IgD-negative memory B cell (primary cell): ENCODE measurements at regions not wholly inside any gene's neighbourhood (a gene's known extent, or its start where the extent isn't known, plus 50 kb on each side); places are given as distances from the start of the nearest gene placed in this dataset.
"Not testable (repeated sequence)": the region's sequence is repeated elsewhere in the genome, so short reads cannot be mapped to it uniquely, and the experiment has no call there.

Experiments
- H3K27ac Mint-ChIP-seq, 3 donors: one replicate each; pipeline ENCODE4 v1.8.0; 2020 to 2022; ENCODE audit warnings: mild to moderate bottlenecking in 3 of 3, mixed read lengths in 3 of 3, moderate library complexity in 1 of 3
- H3K27me3 Mint-ChIP-seq: one replicate; pipeline ENCODE4 v1.8.0; 2021; ENCODE audit warnings: mixed read lengths
- H3K36me3 Mint-ChIP-seq: one replicate; pipeline ENCODE4 v1.8.0; 2020; ENCODE audit warnings: mild to moderate bottlenecking, mixed read lengths
- H3K4me1 Mint-ChIP-seq, 3 donors: one replicate each; pipeline ENCODE4 v1.8.0; 2020 to 2022; ENCODE audit warnings: mixed read lengths in 3 of 3, mild to moderate bottlenecking in 1 of 3
- H3K4me3 Mint-ChIP-seq, 4 donors: one replicate each; pipeline ENCODE4 v1.8.0; 2020 to 2022; ENCODE audit warnings: mild to moderate bottlenecking in 4 of 4, mixed read lengths in 4 of 4, moderate library complexity in 3 of 4
- H3K9me3 Mint-ChIP-seq, 3 donors: one replicate each; pipeline ENCODE4 v1.8.0; 2020 to 2021; ENCODE audit warnings: mixed read lengths in 3 of 3, mild to moderate bottlenecking in 1 of 3

- H3K4me3 Mint-ChIP-seq = peak overlapping the region in 2 of 4 donors; percentile 73 to 78
- peaks cover 52 to 71% (median 60%) of the 10 kb centered on the region in 3 donors for H3K4me1 Mint-ChIP-seq
- H3K27me3 Mint-ChIP-seq = no peaks in the 10 kb centered on the region
- H3K9me3 Mint-ChIP-seq = no peaks in the 10 kb centered on the region
- no peak overlapping the region for H3K27ac Mint-ChIP-seq
- no peaks in the 10 kb centered on the region for H3K36me3 Mint-ChIP-seq
These were observed 66.8 kb downstream of the RIN2 start for GRCh38 chr20:19824861-19825260.

DNA sequence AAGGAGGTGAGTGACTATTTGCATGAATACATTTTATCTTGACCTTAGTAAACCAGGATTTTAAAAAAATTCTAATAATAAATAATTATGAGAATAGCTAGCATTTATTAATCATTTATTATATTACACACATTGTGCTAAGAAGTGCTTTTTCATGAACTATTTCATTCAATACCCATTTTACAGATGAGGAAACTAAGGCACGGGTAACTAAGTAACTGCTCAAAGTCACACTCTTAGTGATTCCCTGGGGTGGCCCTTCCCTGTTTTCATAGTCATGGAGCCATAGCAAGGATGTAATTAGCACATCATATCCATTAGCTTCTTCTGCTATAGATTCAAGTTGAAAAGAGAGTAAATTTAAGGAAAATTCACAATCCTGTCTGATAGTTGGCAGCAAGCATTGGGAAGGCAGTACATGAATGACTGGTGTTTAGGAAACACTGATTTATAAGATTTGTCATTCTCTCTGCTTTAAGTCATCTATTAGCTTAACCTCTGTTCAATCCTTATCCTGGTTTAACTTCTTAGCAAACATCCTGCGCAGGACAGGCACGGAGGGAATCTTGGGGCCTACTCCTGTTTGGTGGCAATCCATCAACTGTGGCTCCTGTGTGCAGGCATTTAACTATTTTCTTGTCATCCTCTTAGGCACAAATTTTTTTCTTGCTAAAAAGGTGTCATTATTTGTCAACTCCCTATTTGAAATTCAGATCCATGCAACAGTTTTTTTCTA, 68.3 kb downstream of the RIN2 start:
- H3K27me3 Mint-ChIP-seq = no peaks in the 10 kb centered on the region
- H3K36me3 Mint-ChIP-seq = no peaks in the 10 kb centered on the region
- H3K27ac Mint-ChIP-seq = peak overlapping the region in 1 of 3 donors; percentile 35
- no peaks in the 10 kb centered on the region for H3K9me3 Mint-ChIP-seq
- no peak overlapping the region for H3K4me3 Mint-ChIP-seq
- peaks cover 45 to 57% (median 51%) of the 10 kb centered on the region in 3 donors for H3K4me1 Mint-ChIP-seq

DNA sequence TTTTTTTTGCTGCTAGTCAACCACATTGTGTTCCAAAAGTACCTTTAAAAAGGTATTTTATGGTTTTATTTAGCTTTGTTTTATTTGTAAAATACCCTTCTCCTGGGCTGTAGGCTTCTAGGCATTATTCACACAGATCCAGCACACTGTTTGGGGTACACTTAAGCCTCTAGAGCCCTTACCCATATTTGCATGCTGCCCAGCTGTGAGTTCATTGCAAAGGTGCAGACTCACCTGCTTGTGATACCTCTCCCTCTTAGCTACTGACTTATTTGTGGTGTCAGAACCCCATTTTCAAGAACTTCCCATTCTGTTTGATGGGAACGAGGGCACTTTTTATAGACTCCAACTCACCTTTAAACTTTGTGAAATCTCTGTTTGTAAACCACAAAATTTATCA, 69.8 kb downstream of the RIN2 start:
- no peaks in the 10 kb centered on the region for H3K9me3 Mint-ChIP-seq
- H3K4me1 Mint-ChIP-seq = peaks cover 40 to 47% (median 43%) of the 10 kb centered on the region in 3 donors
- H3K27me3 Mint-ChIP-seq = peaks cover 1% of the 10 kb centered on the region
- peak overlapping the region; percentile 0 to 74 (median 20) for H3K4me3 Mint-ChIP-seq
- peaks cover 2% of the 10 kb centered on the region for H3K36me3 Mint-ChIP-seq
- H3K27ac Mint-ChIP-seq = peak overlapping the region in 2 of 3 donors; percentile 22 to 96

DNA sequence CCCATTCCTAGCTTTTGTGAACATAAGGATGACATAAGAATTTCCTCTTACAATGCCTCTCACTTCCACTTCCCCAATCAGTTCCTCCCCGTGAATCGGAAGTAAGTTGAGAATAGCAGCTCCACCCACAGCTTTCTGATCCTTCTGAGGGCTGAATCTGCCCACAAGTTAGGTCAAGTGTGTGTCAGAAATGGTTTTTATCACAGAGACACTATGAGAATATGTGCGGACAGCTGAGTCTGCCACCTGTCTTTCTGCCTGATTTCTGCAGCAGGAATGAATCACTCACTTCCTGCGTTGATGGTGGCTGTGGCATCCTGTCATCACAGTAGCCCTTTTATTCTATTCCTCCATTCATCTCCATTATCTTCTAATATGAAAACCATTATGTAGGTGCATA, 70.2 kb downstream of the RIN2 start:
- no peaks in the 10 kb centered on the region for H3K9me3 Mint-ChIP-seq
- peak overlapping the region in 2 of 3 donors; percentile 22 to 96 for H3K27ac Mint-ChIP-seq
- peaks cover 2% of the 10 kb centered on the region for H3K36me3 Mint-ChIP-seq

GRCh38 chr20:19830211-19830785, 72.2 kb downstream of the RIN2 start:
- peaks cover 2% of the 10 kb centered on the region for H3K36me3 Mint-ChIP-seq
- H3K4me3 Mint-ChIP-seq = no peak overlapping the region
- no peak overlapping the region for H3K27ac Mint-ChIP-seq
- peaks cover 28 to 38% (median 33%) of the 10 kb centered on the region in 3 donors for H3K4me1 Mint-ChIP-seq
- H3K9me3 Mint-ChIP-seq = no peaks in the 10 kb centered on the region
- H3K27me3 Mint-ChIP-seq = peaks cover 12% of the 10 kb centered on the region

More for the DNA sequence above, 70.2 kb downstream of the RIN2 start:
- peaks cover 3% of the 10 kb centered on the region for H3K27me3 Mint-ChIP-seq
- H3K4me3 Mint-ChIP-seq = peak overlapping the region; percentile 0 to 74 (median 42)
- H3K4me1 Mint-ChIP-seq = peaks cover 42 to 49% (median 47%) of the 10 kb centered on the region in 3 donors

DNA sequence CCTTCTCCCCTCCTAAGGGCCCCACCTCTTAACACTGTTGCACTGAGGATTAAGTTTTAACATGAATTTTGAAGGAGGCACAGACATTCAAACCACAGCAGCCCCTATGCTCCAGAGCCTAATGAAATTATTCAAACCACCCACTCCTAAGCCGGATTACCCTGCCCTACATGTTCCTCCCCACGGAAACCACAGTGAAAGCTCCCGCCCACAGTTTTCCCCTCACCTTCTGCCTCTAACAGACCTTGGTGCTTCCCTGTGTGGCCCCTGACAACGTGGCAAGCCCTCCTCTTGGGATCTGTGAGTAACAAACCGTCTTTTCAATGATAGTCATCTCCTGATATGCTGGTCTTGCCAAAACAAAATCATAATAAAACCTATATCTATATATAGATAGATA, 74.8 kb downstream of the RIN2 start:
- peaks cover 12% of the 10 kb centered on the region for H3K27me3 Mint-ChIP-seq
- peaks cover 2% of the 10 kb centered on the region for H3K36me3 Mint-ChIP-seq
- H3K4me3 Mint-ChIP-seq = peak overlapping the region in 1 of 4 donors; percentile 45
- no peaks in the 10 kb centered on the region for H3K9me3 Mint-ChIP-seq
- H3K4me1 Mint-ChIP-seq = peaks cover 18 to 26% (median 19%) of the 10 kb centered on the region in 3 donors
- no peak overlapping the region for H3K27ac Mint-ChIP-seq

- peaks cover 12% of the 10 kb centered on the region for H3K27me3 Mint-ChIP-seq
- no peak overlapping the region for H3K4me3 Mint-ChIP-seq
- H3K27ac Mint-ChIP-seq = no peak overlapping the region
- H3K36me3 Mint-ChIP-seq = peaks cover 2% of the 10 kb centered on the region
- H3K4me1 Mint-ChIP-seq = peaks cover 12 to 21% (median 14%) of the 10 kb centered on the region in 3 donors
- no peaks in the 10 kb centered on the region for H3K9me3 Mint-ChIP-seq
These were observed 75.3 kb downstream of the RIN2 start for GRCh38 chr20:19833395-19833794.

DNA sequence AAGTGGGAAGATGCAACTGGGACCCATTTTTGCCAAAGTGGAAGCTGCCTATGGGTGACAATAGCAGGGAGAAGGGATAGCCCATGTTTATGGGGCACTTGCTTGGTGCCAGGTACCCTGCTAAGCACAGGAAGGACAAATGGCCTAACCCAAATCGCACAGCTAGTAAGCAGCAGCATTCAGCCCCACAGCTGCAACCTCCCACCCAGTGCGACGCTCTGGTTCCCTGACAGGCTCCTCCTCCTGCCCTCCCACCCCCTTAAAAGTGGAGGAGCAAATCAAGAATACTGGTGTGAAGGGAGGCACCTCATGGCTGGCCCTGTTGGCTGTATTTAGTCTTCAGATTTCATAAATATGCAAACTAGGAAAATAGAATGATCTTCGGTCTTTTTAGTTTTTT, 76.2 kb downstream of the RIN2 start:
- H3K4me1 Mint-ChIP-seq = peaks cover 4 to 12% (median 6%) of the 10 kb centered on the region in 3 donors
- peaks cover 2% of the 10 kb centered on the region for H3K36me3 Mint-ChIP-seq
- H3K4me3 Mint-ChIP-seq = no peak overlapping the region
- H3K9me3 Mint-ChIP-seq = no peaks in the 10 kb centered on the region
- H3K27me3 Mint-ChIP-seq = peaks cover 19% of the 10 kb centered on the region
- no peak overlapping the region for H3K27ac Mint-ChIP-seq

DNA sequence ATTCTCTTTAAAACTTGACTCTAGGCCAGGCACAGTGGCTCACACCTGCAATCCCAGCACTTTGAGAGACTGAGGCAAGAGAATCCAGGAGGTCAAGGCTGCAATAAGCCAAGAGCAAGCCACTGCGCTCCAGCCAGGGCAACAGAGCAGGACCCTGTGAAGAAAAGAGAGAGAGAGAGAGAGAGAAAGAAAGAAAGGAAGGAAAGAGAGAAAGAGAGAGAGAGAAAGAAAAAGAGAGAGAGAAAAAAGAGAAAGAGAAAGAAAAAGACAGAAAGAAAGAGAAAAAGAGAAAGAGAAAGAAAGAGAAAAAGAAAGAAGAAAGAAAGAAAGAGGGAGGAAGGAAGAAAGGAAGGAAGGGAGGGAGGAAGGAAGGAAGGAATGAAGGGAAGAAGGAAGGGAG, 76.7 kb downstream of the RIN2 start:
- Mint-ChIP-seq H3K27me3 (peaks cover 22% of the 10 kb centered on the region), H3K4me3 (no peak overlapping the region), H3K4me1 (peaks cover 4 to 11% (median 6%) of the 10 kb centered on the region in 3 donors), H3K27ac (no peak overlapping the region), H3K9me3 (no peaks in the 10 kb centered on the region), H3K36me3 (peaks cover 2% of the 10 kb centered on the region)

- Mint-ChIP-seq H3K4me1 (peaks cover 4 to 11% (median 6%) of the 10 kb centered on the region in 3 donors), H3K36me3 (peaks cover 2% of the 10 kb centered on the region), H3K9me3 (no peaks in the 10 kb centered on the region), H3K27me3 (peaks cover 22% of the 10 kb centered on the region), H3K4me3 (no peak overlapping the region), H3K27ac (peak overlapping the region in 1 of 3 donors; percentile 50)
These were observed 77.6 kb downstream of the RIN2 start for GRCh38 chr20:19835533-19836222.

DNA sequence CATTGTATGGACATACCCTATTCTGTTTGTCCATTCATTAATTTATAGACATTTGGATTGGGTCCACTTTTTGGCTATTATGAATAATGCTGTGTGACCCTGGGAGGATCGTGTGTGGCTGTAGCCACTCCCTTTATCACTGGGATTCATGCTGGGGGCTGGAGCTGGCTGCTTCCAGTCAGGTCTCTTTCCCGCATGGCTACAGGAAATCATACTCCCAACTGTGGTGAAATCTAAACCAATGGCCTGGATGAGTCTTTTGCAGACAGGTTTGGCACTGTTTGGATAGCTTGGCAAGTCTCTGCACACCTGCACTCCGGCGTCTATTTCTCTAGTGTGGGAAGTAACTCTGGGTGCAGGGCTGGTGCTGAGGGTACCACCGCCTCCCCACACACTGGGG, 80.4 kb downstream of the RIN2 start:
- Mint-ChIP-seq H3K36me3 (peaks cover 1% of the 10 kb centered on the region), H3K9me3 (peaks cover 0 to 4% (median 4%) of the 10 kb centered on the region in 3 donors), H3K4me1 (peaks cover 0 to under 1% (median 0%) of the 10 kb centered on the region in 3 donors), H3K27ac (no peak overlapping the region), H3K27me3 (peaks cover 22% of the 10 kb centered on the region), H3K4me3 (no peak overlapping the region)

GRCh38 chr20:19839053-19839452, 81.0 kb downstream of the RIN2 start:
- H3K27ac Mint-ChIP-seq = no peak overlapping the region
- H3K9me3 Mint-ChIP-seq = peaks cover 0 to 4% (median 4%) of the 10 kb centered on the region in 3 donors
- peaks cover 1% of the 10 kb centered on the region for H3K36me3 Mint-ChIP-seq
- no peaks in the 10 kb centered on the region for H3K4me1 Mint-ChIP-seq
- H3K27me3 Mint-ChIP-seq = peaks cover 19% of the 10 kb centered on the region
- H3K4me3 Mint-ChIP-seq = no peak overlapping the region

DNA sequence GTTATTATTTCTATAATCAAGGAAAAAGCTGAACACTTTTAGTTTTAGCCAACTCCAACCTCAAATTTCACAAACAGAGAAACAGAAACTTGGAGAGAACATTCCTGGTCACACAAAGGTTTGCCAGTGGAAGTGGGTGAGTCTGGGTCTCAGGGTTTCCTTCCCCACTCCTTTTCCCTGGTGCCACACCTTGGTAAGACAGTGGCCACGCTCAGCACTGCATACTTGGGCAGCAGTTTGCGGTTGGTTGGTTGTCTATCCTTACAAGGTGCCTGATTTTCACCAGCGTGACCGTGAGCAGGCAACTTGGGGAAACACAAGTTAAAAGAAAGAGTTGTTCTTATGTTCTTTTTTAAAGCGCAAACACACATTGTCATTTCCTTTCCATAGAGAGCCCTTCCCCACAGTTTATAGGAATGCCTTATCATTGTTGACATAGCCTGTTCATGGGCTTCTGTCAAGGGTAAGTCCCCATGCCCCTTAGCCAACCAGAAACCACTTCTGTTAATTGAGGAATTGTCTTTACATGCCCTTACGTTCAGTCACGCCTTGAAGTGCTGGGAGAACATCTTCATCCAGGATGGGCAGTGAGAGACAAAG, 82.2 kb downstream of the RIN2 start:
- Mint-ChIP-seq H3K36me3 (peaks cover 1% of the 10 kb centered on the region), H3K4me1 (no peaks in the 10 kb centered on the region), H3K9me3 (peaks cover 0 to 5% (median 4%) of the 10 kb centered on the region in 3 donors), H3K4me3 (no peak overlapping the region), H3K27ac (no peak overlapping the region), H3K27me3 (peaks cover 13% of the 10 kb centered on the region)

DNA sequence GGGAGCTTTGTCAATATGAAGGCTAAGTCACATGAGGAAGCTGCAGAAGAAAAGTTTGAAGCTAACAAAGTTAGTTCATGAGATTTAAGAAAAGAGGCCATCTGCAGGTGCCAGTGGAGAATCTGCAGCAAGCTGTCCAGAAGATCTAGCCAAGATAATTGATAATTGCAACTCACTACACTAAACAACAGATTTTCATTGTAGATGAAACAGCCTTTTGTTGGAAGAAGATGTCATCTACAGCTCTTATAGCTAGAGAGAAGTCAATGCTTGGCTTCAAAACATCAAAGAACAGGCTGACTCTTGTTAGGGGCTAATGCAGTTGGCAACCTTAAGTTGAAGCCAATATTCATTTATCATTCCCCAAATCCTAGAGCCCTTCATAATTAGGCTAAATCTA, 83.7 kb downstream of the RIN2 start:
- no peak overlapping the region for H3K4me3 Mint-ChIP-seq
- H3K27ac Mint-ChIP-seq = no peak overlapping the region
- H3K9me3 Mint-ChIP-seq = peaks cover 0 to 6% (median 4%) of the 10 kb centered on the region in 3 donors
- no peaks in the 10 kb centered on the region for H3K4me1 Mint-ChIP-seq
- H3K27me3 Mint-ChIP-seq = peaks cover 16% of the 10 kb centered on the region
- H3K36me3 Mint-ChIP-seq = peaks cover 1% of the 10 kb centered on the region

DNA sequence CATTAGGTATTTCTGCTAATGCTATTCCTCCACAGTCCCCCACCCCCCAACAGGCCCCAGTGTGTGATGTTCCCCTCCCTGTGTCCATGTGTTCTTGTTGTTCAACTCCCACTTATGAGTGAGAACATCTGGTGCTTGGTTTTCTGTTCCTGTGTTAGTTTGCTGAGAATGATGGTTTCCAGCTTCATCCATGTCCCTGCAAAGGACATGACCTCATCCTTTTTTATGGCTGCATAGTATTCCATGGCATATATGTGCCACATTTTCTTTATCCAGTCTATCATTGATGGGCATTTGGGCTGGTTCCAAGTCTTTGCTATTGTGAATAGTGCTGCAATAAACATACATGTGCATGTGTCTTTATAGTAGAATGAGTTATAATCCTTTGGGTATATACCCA, 86.8 kb downstream of the RIN2 start:
- H3K27ac Mint-ChIP-seq, H3K4me1 Mint-ChIP-seq, H3K9me3 Mint-ChIP-seq, H3K27me3 Mint-ChIP-seq, H3K4me3 Mint-ChIP-seq, H3K36me3 Mint-ChIP-seq: not testable (repeated sequence)
